Fibroblast of the aortic adventitia (primary cell): ENCODE measurements at regions not wholly inside any gene's neighbourhood (a gene's known extent, or its start where the extent isn't known, plus 50 kb on each side); places are given as distances from the start of the nearest gene placed in this dataset.

Experiments used
- DNase-seq: peaks from one replicate; pipeline ENCODE4 v3.0.0-alpha.2; 2010; ENCODE audit warnings: low read depth
- H3K4me3 ChIP-seq: 2 replicates; pipeline ENCODE4 v1.5.1; 2011; ENCODE audit warnings: low read depth, mild to moderate bottlenecking, control low read depth, low read length, moderate library complexity
- TF ChIP-seq, protein P1 (sequence below): IDR thresholded peaks from 2 replicates; pipeline ENCODE4 v1.5.1; 2011; ENCODE audit warnings: mild to moderate bottlenecking, low read length, control low read depth, inconsistent platforms; ENCODE audit not compliant: insufficient read depth

DNA sequence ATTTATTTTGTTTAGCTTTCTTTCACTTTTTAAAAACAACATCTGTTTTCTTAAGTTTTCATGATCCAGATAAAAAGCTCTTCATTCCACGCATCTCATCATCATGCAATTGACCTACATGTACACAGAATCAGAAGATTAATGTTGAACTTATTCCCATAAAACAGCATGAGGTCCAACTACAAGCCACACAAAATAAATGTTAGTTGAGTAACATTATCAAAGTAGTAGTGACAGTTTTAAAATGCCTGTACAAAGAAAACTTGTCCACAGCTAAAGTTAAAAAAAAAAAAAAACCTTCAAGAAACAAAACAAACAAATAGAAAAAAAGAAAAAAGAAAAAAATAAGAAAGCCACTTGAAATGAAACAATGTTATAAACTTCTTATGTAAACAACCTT is 846.3 kb downstream of the TLE1 start:
- TF ChIP-seq, protein P1, sequence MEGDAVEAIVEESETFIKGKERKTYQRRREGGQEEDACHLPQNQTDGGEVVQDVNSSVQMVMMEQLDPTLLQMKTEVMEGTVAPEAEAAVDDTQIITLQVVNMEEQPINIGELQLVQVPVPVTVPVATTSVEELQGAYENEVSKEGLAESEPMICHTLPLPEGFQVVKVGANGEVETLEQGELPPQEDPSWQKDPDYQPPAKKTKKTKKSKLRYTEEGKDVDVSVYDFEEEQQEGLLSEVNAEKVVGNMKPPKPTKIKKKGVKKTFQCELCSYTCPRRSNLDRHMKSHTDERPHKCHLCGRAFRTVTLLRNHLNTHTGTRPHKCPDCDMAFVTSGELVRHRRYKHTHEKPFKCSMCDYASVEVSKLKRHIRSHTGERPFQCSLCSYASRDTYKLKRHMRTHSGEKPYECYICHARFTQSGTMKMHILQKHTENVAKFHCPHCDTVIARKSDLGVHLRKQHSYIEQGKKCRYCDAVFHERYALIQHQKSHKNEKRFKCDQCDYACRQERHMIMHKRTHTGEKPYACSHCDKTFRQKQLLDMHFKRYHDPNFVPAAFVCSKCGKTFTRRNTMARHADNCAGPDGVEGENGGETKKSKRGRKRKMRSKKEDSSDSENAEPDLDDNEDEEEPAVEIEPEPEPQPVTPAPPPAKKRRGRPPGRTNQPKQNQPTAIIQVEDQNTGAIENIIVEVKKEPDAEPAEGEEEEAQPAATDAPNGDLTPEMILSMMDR: no peak
- H3K4me3 ChIP-seq: no peak overlapping the region
- no peak for DNase-seq

DNA sequence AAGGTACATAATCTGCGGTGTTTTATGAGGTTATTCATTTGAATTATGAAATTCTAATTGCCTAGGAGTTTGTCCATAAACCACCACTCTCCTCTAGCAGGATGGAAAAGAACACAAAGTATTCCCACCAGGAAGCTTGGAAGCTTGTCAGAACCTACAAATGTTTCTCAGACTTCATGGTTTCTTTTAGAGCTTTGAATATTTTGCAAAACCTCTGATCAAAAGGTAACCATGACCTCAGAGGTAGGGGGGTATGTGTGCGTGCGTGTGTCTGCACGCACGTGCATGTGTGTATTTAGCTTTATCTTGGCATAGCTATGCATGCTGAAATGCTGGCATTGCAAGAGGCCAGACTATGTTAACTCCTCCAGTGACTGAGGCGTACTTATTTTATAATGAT is 847.0 kb downstream of the TLE1 start:
- H3K4me3 ChIP-seq: no peak overlapping the region
- TF ChIP-seq, protein P1: no peak
- DNase-seq: peak; percentile 7

DNA sequence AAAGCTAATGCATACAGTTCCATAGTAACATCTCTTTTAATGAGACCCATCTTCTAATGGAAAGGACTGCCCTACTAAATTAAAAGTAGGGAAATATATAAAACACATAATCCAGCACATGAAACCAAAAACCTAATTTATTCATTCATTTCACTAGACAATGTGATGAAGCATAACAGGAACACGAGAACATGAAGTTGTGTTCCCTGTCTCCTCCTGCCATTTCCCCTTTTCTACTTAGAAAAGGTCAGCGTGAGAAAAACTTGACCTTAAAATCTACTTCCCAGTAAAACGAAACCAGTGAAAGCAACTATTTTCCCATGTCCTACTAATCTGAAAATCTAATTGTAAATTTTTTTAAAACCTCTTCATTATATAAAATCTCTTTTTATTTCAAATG is 847.5 kb downstream of the TLE1 start:
- DNase-seq: no peak
- TF ChIP-seq, protein P1: no peak
- no peak overlapping the region for H3K4me3 ChIP-seq

DNA sequence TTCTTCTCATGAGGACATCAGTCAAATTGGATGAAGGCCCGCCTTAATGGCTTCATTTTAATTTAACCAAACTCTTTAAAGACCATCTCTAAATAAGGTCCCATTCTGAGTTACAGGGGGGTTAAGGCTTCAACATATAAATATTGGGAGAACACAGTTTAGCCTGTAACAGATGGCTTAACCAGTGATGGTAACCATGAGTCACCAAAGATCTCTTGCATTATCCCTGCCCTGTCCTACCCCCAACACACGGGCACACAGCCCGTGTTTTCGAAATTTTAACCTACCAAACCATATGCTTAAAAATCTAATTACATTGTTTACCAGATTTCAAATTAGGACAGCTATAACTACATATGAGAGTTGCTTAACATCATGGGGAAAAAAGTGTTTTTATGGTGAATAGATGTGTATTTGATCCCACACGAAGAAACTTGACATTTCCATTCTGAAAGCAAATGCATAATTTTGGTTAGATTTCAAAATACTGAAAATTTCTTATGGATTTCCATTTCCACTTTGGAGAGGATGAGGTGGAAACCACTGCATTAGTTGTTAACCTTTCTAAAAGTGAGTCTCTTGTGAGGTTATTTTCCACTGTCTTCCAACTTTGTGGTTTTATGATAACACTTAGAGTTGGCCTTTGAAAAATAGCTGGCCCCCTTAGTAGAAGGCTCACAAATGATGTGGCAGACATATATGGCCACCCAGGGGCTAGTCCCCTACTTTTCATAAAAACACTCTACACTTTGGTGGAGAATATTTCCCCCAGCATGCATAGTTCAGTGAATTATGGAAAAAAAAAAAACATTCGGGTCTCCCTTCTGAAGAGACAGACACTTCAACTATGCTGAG is 849.3 kb downstream of the TLE1 start:
- TF ChIP-seq, protein P1: no peak
- DNase-seq: no peak

DNA sequence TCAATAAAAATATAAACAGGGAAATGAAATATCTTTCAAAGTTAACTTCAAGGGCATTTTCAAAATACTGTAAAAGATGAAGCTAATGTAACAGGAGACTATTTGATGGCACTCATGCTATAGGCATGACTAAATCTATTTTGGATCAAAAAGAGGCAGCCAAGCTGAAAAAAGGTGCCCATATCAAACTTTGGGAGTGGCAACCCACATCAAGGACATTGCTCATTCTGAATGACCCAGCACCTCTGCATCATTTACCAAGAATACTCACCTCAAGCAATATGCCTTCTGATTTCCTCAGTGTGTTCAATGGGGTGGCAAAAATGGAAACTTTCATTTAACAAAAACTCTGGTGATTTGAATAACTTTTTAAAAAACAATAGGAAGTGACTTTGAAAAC is 853.3 kb downstream of the TLE1 start:
- TF ChIP-seq, protein P1: no peak
- no peak overlapping the region for H3K4me3 ChIP-seq
- no peak for DNase-seq

More for the DNA sequence above, 849.3 kb downstream of the TLE1 start:
- no peak overlapping the region for H3K4me3 ChIP-seq

DNA sequence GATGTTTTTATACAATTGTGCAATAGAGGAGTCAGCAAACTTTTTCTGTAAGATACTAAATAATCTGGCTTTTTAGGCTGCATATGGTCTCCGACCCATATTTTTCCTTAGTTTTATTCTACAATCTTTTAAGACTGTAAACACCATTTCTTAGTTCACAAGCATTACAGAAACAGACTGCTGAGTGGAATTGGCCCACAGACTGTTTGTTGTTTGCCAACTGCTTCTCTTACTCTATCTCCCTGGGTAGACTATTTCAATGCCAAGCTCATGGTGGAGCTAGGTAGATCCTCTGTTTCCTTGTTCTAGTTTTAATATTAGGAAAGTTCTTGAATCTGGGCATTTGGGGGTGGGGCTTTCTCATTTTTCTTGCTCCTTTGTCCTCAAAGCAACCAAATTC is 857.6 kb downstream of the TLE1 start:
- DNase-seq: no peak
- no peak overlapping the region for H3K4me3 ChIP-seq
- TF ChIP-seq, protein P1: no peak
